ENCODE measurements at regions not wholly inside any gene's neighbourhood (a gene's known extent, or its start where the extent isn't known, plus 50 kb on each side); places are given as distances from the start of the nearest gene placed in this dataset.
A peak's percentile ranks its signal among the peaks of the same experiment; 100 is the strongest.

DNA sequence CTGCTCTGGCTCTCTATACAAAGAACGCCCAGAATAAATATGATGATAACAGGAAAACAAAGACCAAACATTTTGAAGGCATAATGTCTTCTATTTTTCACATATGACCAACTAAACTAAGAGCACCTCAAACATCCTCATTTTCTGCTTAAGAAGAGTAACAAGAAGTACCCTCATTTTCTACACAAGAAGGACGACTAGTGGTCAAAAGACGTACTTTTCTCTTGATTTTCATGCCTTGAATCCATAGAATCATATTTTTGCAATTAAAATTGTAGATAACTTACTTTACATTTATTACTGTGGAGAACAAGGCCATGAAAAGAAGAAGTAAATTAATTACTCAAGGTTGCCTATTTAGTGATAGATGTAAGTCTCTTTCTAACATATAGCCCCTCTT is 358.6 kb downstream of the DUSP6 start:
- H3K27ac Mint-ChIP-seq: no peak overlapping the region

DNA sequence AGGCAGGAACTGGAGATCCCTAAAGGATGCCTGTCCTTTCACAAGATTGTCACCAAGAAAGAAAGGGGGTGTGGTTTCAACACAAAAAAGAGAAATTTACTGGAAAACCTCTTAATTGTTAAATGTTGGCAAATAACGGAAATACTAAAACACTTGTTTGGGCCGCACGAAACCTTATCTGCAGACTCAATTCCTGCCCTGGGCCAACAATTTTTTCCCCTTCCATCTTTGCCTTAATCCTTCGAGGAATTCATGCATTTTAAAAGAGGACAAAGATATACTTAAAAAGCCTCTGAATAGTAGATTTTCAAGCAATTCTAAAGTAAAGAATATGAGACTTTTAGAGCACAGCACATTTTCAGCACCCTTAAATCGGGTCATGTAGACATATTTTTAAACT is 366.2 kb downstream of the DUSP6 start:
- H3K36me3 Mint-ChIP-seq: no peaks in the 10 kb centered on the region
- Histone ChIP-seq H3K79me2 (ENCODE audit: low read depth) (no peaks in the 10 kb centered on the region), H3K9me3 (ENCODE audit: low read depth) (no peaks in the 10 kb centered on the region), H3K9ac (no peak overlapping the region), H3K36me3 (no peaks in the 10 kb centered on the region), H2AFZ (replicated peaks) (peak overlapping the region; percentile 26), H3F3A (ENCODE audit: low read depth) (no peaks in the 10 kb centered on the region), H3K27ac (no peak overlapping the region), H3K27me3 (no peaks in the 10 kb centered on the region), H3K4me3 (no peak overlapping the region), H3K4me2 (peak overlapping the region; percentile 8), H4K20me1 (ENCODE audit: low read depth) (no peaks in the 10 kb centered on the region), H3K4me1 (peaks cover 10% of the 10 kb centered on the region)
- peaks cover 3% of the 10 kb centered on the region for H3K4me1 Mint-ChIP-seq
- H3K27me3 Mint-ChIP-seq (ENCODE audit: insufficient read depth, low read depth): no peaks in the 10 kb centered on the region
- H3K27ac Mint-ChIP-seq: no peak overlapping the region
- no peak overlapping the region for H3K4me3 Mint-ChIP-seq
- TF ChIP-seq EZH2 (IDR thresholded peaks at IDR 0.05) (no peak), EZH2phosphoT487 (IDR thresholded peaks at IDR 0.05) (no peak)
- TF ChIP-seq, protein P1, sequence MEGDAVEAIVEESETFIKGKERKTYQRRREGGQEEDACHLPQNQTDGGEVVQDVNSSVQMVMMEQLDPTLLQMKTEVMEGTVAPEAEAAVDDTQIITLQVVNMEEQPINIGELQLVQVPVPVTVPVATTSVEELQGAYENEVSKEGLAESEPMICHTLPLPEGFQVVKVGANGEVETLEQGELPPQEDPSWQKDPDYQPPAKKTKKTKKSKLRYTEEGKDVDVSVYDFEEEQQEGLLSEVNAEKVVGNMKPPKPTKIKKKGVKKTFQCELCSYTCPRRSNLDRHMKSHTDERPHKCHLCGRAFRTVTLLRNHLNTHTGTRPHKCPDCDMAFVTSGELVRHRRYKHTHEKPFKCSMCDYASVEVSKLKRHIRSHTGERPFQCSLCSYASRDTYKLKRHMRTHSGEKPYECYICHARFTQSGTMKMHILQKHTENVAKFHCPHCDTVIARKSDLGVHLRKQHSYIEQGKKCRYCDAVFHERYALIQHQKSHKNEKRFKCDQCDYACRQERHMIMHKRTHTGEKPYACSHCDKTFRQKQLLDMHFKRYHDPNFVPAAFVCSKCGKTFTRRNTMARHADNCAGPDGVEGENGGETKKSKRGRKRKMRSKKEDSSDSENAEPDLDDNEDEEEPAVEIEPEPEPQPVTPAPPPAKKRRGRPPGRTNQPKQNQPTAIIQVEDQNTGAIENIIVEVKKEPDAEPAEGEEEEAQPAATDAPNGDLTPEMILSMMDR (IDR thresholded peaks at IDR 0.05): no peak
- no peak for DNase-seq (ENCODE audit: low spot score)
- H3K9me3 Mint-ChIP-seq: no peaks in the 10 kb centered on the region

More for the DNA sequence above, 358.6 kb downstream of the DUSP6 start:
- Histone ChIP-seq H3K4me1 (no peaks in the 10 kb centered on the region), H4K20me1 (ENCODE audit: low read depth) (no peaks in the 10 kb centered on the region), H3K9me3 (ENCODE audit: low read depth) (no peaks in the 10 kb centered on the region), H3K27me3 (no peaks in the 10 kb centered on the region), H3F3A (ENCODE audit: low read depth) (no peaks in the 10 kb centered on the region), H3K79me2 (ENCODE audit: low read depth) (no peaks in the 10 kb centered on the region), H3K27ac (no peak overlapping the region), H3K36me3 (no peaks in the 10 kb centered on the region), H2AFZ (replicated peaks) (no peak overlapping the region), H3K4me3 (no peak overlapping the region), H3K9ac (no peak overlapping the region), H3K4me2 (no peak overlapping the region)
- H3K27me3 Mint-ChIP-seq (ENCODE audit: insufficient read depth, low read depth): no peaks in the 10 kb centered on the region
- no peak overlapping the region for H3K4me3 Mint-ChIP-seq
- TF ChIP-seq, protein P1 (IDR thresholded peaks at IDR 0.05): peak; percentile 80
- TF ChIP-seq EZH2phosphoT487 (IDR thresholded peaks at IDR 0.05): no peak
- no peak for TF ChIP-seq EZH2 (IDR thresholded peaks at IDR 0.05)
- no peaks in the 10 kb centered on the region for H3K9me3 Mint-ChIP-seq
- DNase-seq (ENCODE audit: low spot score): peak; percentile 53
- peaks cover 4% of the 10 kb centered on the region for H3K4me1 Mint-ChIP-seq
- H3K36me3 Mint-ChIP-seq: no peaks in the 10 kb centered on the region

DNA sequence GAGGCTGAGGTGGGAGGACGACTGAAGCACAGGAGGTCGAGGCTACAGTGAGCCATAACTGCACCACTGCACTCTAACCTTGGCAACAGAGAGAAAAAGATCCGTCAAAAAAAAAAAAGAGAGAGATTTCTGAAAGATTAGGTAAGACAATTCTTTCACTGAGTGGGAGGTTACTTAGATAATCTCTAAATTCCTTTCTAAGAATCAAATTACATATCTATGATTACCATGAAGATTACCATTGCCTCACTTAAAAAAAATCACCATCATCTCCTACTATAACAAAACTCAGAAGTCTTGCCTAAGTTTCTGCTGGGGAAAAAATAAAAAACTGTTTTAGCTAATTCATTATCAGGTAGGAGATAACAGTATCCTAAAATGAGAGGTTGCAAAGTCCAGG is 366.7 kb downstream of the DUSP6 start:
- Histone ChIP-seq H4K20me1 (ENCODE audit: low read depth) (no peaks in the 10 kb centered on the region), H3K27me3 (no peaks in the 10 kb centered on the region), H2AFZ (replicated peaks) (peak overlapping the region; percentile 26), H3K4me1 (peaks cover 10% of the 10 kb centered on the region), H3K4me2 (peak overlapping the region; percentile 8), H3K9ac (no peak overlapping the region), H3K36me3 (no peaks in the 10 kb centered on the region), H3K79me2 (ENCODE audit: low read depth) (no peaks in the 10 kb centered on the region), H3F3A (ENCODE audit: low read depth) (no peaks in the 10 kb centered on the region), H3K27ac (no peak overlapping the region), H3K4me3 (no peak overlapping the region), H3K9me3 (ENCODE audit: low read depth) (no peaks in the 10 kb centered on the region)
- no peaks in the 10 kb centered on the region for H3K27me3 Mint-ChIP-seq (ENCODE audit: insufficient read depth, low read depth)
- H3K36me3 Mint-ChIP-seq: no peaks in the 10 kb centered on the region
- no peaks in the 10 kb centered on the region for H3K9me3 Mint-ChIP-seq
- H3K27ac Mint-ChIP-seq: no peak overlapping the region
- H3K4me1 Mint-ChIP-seq: peaks cover 3% of the 10 kb centered on the region
- no peak for DNase-seq (ENCODE audit: low spot score)
- no peak for TF ChIP-seq EZH2phosphoT487 (IDR thresholded peaks at IDR 0.05)
- no peak for TF ChIP-seq EZH2 (IDR thresholded peaks at IDR 0.05)
- TF ChIP-seq, protein P1 (IDR thresholded peaks at IDR 0.05): no peak
- H3K4me3 Mint-ChIP-seq: no peak overlapping the region
